ENCODE measurements at regions not wholly inside any gene's neighbourhood (a gene's known extent, or its start where the extent isn't known, plus 50 kb on each side); places are given as distances from the start of the nearest gene placed in this dataset.

GRCh38 chr1:232292818-232293217 lies 337.1 kb downstream of the SIPA1L2 start:
- TF ChIP-seq, protein P1, sequence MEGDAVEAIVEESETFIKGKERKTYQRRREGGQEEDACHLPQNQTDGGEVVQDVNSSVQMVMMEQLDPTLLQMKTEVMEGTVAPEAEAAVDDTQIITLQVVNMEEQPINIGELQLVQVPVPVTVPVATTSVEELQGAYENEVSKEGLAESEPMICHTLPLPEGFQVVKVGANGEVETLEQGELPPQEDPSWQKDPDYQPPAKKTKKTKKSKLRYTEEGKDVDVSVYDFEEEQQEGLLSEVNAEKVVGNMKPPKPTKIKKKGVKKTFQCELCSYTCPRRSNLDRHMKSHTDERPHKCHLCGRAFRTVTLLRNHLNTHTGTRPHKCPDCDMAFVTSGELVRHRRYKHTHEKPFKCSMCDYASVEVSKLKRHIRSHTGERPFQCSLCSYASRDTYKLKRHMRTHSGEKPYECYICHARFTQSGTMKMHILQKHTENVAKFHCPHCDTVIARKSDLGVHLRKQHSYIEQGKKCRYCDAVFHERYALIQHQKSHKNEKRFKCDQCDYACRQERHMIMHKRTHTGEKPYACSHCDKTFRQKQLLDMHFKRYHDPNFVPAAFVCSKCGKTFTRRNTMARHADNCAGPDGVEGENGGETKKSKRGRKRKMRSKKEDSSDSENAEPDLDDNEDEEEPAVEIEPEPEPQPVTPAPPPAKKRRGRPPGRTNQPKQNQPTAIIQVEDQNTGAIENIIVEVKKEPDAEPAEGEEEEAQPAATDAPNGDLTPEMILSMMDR (conservative IDR thresholded peaks at IDR 0.05; ENCODE audit: low read depth, low read length), result no peak
- no peak for TF ChIP-seq EZH2phosphoT487 (IDR thresholded peaks at IDR 0.05; ENCODE audit: borderline replicate concordance, low read length)
- TF ChIP-seq EZH2 (IDR thresholded peaks at IDR 0.05; ENCODE audit: low read length, unreplicated experiment), result no peak

Data from PC-3 (cell line).